Motor neuron (in vitro differentiated cells): ENCODE measurements at regions not wholly inside any gene's neighbourhood (a gene's known extent, or its start where the extent isn't known, plus 50 kb on each side); places are given as distances from the start of the nearest gene placed in this dataset.

Source experiments
- ATAC-seq, 8 experiments: fragments of 200-7000 bp; cut with Tn5 transposase; replicated peaks in 6 of 8; 2 replicates each; pipeline ENCODE4 v1.8.0; 2021; ENCODE audit warnings: mild to moderate bottlenecking in 8 of 8, moderate library complexity in 8 of 8
- H3K27ac ChIP-seq, 2 donors: fragments of 250-450 bp; sonication (Bioruptor Pico); 2 replicates each; pipeline ENCODE4 v1.9.0; 2021; ENCODE audit warnings: antibody characterized with exemption in 2 of 2, mild to moderate bottlenecking in 2 of 2, moderate library complexity in 1 of 2
- H3K4me1 ChIP-seq, 2 donors: fragments of 250-450 bp; sonication (Bioruptor Pico); replicated peaks in 1 of 2; 2 replicates each; pipeline ENCODE4 v1.6.1; 2021; ENCODE audit warnings: antibody characterized with exemption in 2 of 2, mild to moderate bottlenecking in 2 of 2, moderate library complexity in 1 of 2
- H3K4me3 ChIP-seq, 5 donors: fragments of 250-450 bp; sonication (Bioruptor Pico); 2 replicates each; pipeline ENCODE4 v1.9.0; 2021; ENCODE audit warnings: antibody characterized with exemption in 5 of 5, mild to moderate bottlenecking in 5 of 5, moderate library complexity in 4 of 5
- WGBS, 10 experiments: fragments of 450-650 bp; shearing (Covaris generic); methylation state at CpG; one replicate each; pipeline ENCODE4 v1.0.0; 2022; 5-methylcytosine and 5-hydroxymethylcytosine counted together
- in situ Hi-C, 9 experiments: fragments of 400-800 bp; cut with MboI; loops; one replicate each; pipeline ENCODE4 v1.15.0; 2021; ENCODE audit warnings: low sequenced_read_pairs in 9 of 9, low pct_unique_long_range_greater_than_20kb in 2 of 9; ENCODE audit not compliant: unreplicated experiment in 9 of 9

DNA sequence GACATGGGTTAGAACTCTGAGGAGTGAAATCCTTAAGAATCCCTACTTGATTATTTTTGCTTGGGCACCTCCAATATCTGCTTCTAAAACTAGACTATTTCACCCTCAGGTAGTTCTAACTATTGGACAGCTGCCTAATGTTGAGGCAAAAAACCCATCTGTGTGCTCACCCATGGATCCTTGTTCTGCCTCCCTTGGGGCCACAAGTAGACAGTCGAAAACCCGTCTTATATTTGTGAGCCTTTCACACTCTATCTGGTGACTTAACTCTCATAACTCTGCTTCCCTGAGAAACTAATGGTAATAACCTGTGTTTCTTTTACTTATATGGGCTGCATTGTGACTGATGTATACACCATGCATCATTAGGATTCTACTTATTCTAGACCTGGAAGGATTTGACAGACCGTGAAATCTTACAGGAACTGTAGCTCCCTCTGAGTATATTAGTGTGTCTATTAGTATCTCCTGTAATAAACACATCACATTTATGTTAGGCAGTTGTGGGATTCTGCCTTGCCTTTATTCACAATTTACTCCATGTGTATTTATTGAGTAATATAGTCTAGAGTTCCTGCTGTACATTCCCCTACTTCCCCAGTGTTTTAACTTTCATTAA is 94.6 kb upstream of the SGCD start:
- no peak for ATAC-seq
- WGBS, 10 experiments: 76 to 100% (median 80%) methylated on average over 1 to 3 of the region's 3 CpGs; no CpG with 5 or more reads in 5 of the 10 experiments
- H3K27ac ChIP-seq: no peak overlapping the region
- in situ Hi-C loops: no loop called here
- peaks cover 7 to 22% of the 10 kb centered on the region in 2 donors for H3K4me1 ChIP-seq
- no peak overlapping the region for H3K4me3 ChIP-seq

DNA sequence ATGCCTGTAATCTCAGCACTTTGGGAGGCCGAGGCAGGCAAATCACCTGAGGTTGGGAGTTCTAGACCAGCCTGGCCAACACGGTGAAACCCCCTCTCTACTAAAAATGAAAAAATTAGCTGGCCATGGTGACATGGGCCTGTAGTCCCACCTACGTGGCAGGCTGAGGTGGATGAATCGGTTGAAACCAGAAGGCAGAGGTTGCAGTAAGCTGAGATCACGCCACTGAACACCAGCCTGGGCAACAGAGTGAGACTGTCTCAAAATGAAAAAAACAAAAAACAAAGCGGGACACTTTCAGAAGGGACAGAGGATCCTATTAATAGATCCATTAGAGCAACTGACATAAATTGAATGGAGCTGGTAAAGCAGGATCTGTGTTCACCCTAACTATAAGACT is 89.6 kb upstream of the SGCD start:
- in situ Hi-C loops: no loop called here
- ATAC-seq: no peak
- Histone ChIP-seq H3K4me1 (peaks cover 10 to 27% of the 10 kb centered on the region in 2 donors), H3K27ac (no peak overlapping the region), H3K4me3 (no peak overlapping the region)
- WGBS, 10 experiments: 61 to 100% (median 95%) methylated on average over 2 to 6 of the region's 6 CpGs; no CpG with 5 or more reads in 1 of the 10 experiments

DNA sequence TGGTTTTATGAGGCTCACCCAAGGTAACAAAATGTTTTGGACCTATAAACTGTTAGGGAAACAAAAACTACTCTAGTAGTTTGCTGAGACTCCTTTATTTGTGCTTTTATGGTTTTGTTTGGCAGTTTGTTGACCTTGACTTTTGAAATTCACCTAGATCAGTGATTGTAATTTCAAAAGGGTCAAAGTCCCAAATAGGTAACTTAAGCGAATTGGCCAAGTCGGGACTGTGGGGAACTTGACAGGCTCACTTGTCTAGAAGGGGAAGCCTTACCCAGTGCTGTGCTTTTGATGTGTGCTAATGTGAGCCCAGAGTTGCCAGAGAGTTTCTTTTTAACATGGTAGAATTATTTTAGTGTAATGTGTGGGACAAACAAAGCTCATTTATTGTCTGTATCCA is 87.2 kb upstream of the SGCD start:
- ATAC-seq: no peak
- H3K4me3 ChIP-seq: no peak overlapping the region
- no peak overlapping the region for H3K27ac ChIP-seq
- WGBS, 10 experiments: 70 to 100% (median 91%) methylated on average over 2 of the region's 2 CpGs; no CpG with 5 or more reads in 4 of the 10 experiments
- H3K4me1 ChIP-seq: peaks cover 8 to 20% of the 10 kb centered on the region in 2 donors
- in situ Hi-C loops: no loop called here

DNA sequence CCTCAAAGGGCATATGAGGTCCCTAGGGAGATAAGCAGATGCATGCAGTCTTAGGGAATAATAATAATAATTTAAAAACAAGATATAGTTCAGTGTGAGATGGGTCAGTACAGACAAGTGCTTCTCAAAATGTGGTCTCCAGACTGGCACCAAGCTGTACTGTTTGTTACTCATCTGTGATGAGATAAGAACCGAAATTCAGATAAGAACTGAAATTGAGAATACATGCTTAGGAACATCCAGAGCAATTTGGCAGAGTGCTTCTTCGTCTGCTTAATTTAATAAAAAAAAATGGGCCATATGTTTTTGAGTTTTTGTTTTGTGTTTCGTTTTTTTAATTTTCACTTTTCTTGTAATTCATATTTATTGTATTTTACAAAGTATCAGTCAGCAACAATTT is 86.5 kb upstream of the SGCD start:
- Histone ChIP-seq H3K27ac (no peak overlapping the region), H3K4me1 (peaks cover 4 to 14% of the 10 kb centered on the region in 2 donors), H3K4me3 (no peak overlapping the region)
- WGBS, 10 experiments: 17 to 89% (median 69%) methylated on average over 1 to 3 of the region's 3 CpGs
- peak in 2 of 8 experiments; percentile 24 to 26 for ATAC-seq
- in situ Hi-C loops: no loop called here

DNA sequence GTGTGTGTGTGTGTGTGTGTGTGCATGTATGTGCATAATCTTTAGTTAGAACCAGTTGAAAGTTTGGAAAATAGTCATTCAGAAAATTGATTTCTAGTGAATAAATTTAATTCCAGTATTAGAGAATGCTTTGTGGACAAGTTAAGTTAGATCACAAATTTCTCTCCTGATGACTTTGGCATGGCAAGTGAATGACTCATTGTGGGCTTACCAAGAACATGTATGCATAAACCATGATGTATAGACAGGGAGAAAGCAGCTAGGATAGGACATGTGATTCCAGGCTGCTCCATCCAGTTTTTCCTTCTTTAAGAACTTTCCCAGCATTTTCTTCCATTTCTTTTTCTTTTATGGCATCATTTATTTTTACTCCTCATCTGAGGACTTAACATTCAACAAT is 85.7 kb upstream of the SGCD start:
- ATAC-seq: peak in 1 of 8 experiments; percentile 41
- no peak overlapping the region for H3K4me3 ChIP-seq
- in situ Hi-C loops: no loop called here
- H3K4me1 ChIP-seq: peaks cover 4 to 12% of the 10 kb centered on the region in 2 donors
- H3K27ac ChIP-seq: no peak overlapping the region

DNA sequence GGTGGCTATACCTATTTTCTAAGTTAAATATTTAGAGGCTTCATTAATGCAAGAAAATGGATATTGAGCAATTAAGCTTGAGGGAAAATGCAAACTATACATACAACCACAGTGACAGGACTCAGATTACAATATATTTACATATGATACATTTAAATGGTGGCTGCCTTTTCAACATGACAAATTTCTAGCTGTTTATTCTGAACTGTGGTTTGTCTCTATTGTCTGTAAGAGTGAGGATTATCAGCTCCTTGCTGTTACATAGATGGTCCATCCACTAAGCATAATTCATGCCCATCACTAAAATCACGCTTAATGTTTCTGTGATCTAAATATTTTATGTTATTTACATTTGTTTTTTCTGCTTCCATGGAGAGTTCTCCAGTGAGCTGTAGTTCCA is 81.1 kb upstream of the SGCD start:
- H3K27ac ChIP-seq: no peak overlapping the region
- peaks cover 0 to 7% of the 10 kb centered on the region in 2 donors for H3K4me1 ChIP-seq
- in situ Hi-C loops: no loop called here
- ATAC-seq: peak in 4 of 8 experiments; percentile 49 to 95 (median 74)
- H3K4me3 ChIP-seq: no peak overlapping the region
- WGBS, 10 experiments: 0 to 100% (median 35%) methylated on average over 1 of the region's 1 CpG; no CpG with 5 or more reads in 2 of the 10 experiments

DNA sequence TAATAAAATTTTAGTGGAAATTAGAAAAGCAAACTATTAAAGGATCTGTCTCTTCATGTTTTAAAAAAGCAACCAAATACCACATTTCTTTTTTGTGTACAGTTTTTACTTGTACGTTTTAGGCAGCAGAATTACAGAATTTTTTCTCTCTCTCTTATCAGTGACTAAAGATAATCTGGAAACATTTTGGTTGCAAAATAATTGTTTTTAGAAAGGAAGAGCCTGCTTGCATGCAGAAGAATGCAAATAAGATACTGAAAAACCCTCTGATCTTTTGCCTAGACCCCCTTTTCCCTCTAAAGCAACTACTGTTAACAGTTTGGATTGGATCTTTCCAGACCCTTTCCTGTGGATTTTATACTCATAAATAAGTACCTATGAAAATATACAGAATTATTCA is 75.9 kb upstream of the SGCD start:
- H3K27ac ChIP-seq: no peak overlapping the region
- ATAC-seq: no peak
- H3K4me3 ChIP-seq: no peak overlapping the region
- peaks cover 0 to under 1% of the 10 kb centered on the region in 2 donors for H3K4me1 ChIP-seq
- in situ Hi-C loops: no loop called here
- WGBS, 10 experiments: 38 to 100% (median 79%) methylated on average over 1 of the region's 1 CpG

DNA sequence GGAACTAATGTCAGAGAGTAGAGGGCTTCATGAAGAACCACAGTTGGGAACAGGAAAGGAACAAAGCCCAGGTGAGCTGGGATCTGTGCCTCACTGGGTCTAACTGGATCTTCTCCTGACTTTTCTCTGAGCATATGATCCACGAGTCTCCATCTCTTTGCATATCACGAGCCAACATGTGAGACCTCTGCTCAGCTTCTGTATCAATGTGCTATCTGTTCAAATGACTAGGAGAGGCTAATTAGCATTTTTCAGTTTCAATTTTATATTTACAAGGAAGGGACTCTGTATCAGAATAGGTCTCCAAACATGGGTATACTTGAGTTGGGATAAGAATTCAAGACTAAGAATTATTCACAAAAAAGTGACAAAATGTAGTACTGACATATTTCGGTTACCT is 73.8 kb upstream of the SGCD start:
- H3K4me3 ChIP-seq: no peak overlapping the region
- in situ Hi-C loops: no loop called here
- H3K4me1 ChIP-seq: no peaks in the 10 kb centered on the region
- no peak for ATAC-seq
- WGBS, 10 experiments: 71 to 100% (median 100%) methylated on average over 1 to 3 of the region's 3 CpGs; no CpG with 5 or more reads in 3 of the 10 experiments
- no peak overlapping the region for H3K27ac ChIP-seq

DNA sequence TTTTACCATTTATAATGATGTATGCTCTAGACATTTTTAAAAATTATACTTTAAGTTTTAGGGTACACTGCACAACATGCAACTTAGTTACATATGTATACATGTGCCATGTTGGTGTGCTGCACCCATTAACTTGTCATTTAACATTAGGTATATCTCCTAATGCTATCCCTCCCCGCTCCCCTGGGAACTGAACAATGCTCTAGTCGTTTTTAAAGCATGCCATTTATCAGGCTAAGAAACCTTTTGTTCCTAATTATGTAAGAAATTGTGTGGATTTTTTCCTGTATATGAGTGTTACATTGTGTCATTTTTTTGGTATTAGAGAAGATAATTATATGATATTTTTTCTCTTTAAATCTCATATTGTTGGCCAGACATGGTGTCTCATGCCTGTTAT is 72.8 kb upstream of the SGCD start:
- Histone ChIP-seq H3K4me1 (no peaks in the 10 kb centered on the region), H3K27ac (no peak overlapping the region), H3K4me3 (no peak overlapping the region)
- no peak for ATAC-seq
- in situ Hi-C loops: no loop called here
- 0 to 100% (median 50%) methylated on average over 1 to 2 of the region's 2 CpGs; no CpG with 5 or more reads in 1 of the 10 experiments for WGBS, 10 experiments

DNA sequence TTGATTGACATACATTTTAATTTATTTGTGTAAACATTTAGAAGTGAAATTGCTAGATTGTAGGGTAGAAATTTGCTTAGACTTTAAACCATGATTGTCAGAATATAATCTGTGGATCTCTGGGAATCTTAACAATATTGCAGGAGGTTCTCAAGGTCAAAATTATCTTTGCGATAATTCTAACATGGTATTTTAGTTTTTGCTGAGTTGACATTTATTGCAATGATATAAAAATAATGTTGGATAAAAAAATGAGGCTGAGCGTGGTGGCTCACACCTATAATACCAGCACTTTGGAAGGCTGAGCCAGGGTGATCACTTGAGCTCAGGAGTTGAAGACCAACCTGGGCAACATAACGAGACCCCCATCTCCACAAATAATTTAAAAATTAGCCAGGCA is 70.3 kb upstream of the SGCD start:
- in situ Hi-C loops: no loop called here
- whole genome bisulfite sequencing, 10 experiments: 78 to 100% (median 93%) methylated on average over 1 to 3 of the region's 3 CpGs; no CpG with 5 or more reads in 1 of the 10 experiments
- Histone ChIP-seq H3K4me3 (no peak overlapping the region), H3K27ac (no peak overlapping the region), H3K4me1 (peaks cover 0 to 4% of the 10 kb centered on the region in 2 donors)
- ATAC-seq: no peak

DNA sequence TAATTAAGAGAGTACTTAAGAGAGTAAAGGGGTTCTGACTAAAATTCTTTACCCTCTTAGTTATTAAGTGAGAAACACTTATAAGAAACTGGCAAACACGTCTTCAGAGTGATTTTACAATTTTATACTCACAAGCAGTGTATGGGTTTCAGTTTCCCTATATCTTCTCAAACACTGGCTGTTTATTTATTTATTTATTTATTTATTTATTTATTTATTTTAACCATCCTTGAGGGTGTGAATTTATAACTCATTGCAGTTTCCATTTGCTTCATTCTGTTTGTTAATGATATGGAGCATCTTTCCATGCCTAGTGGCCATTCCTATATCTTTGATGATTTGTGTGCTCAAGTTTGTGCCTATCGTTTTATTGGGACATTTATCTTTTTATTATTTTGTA is 68.0 kb upstream of the SGCD start:
- in situ Hi-C loops: no loop called here
- no peak overlapping the region for H3K4me3 ChIP-seq
- ATAC-seq: no peak
- peaks cover 0 to 4% of the 10 kb centered on the region in 2 donors for H3K4me1 ChIP-seq
- WGBS, 10 experiments: 67 to 100% (median 91%) methylated on average over 1 to 2 of the region's 2 CpGs; no CpG with 5 or more reads in 1 of the 10 experiments
- H3K27ac ChIP-seq: no peak overlapping the region

DNA sequence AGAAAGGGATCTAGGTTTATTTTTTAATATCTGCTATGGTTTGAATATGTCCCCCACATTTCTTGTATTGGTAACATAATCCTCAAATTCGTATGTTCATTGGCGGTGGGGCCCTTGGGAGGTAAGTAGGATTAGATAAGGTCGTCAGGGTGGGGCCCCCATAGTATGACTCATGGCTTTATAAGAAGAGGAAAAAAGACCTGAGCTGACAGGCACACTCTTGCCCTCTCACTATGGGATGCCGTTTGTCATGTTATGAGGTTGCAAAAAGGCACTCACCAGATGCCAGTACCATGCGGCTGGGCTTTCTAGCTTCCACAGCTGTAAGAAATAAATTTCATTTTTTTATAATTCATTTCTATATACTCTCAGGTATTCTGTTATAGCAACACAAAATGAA is 67.3 kb upstream of the SGCD start:
- H3K4me3 ChIP-seq: no peak overlapping the region
- ATAC-seq: peak in 6 of 8 experiments; percentile 53 to 79 (median 57)
- no peak overlapping the region for H3K27ac ChIP-seq
- 0 to 60% (median 35%) methylated on average over 1 to 5 of the region's 5 CpGs; no CpG with 5 or more reads in 1 of the 10 experiments for WGBS, 10 experiments
- peaks cover 0 to 4% of the 10 kb centered on the region in 2 donors for H3K4me1 ChIP-seq
- in situ Hi-C loops: no loop called here

DNA sequence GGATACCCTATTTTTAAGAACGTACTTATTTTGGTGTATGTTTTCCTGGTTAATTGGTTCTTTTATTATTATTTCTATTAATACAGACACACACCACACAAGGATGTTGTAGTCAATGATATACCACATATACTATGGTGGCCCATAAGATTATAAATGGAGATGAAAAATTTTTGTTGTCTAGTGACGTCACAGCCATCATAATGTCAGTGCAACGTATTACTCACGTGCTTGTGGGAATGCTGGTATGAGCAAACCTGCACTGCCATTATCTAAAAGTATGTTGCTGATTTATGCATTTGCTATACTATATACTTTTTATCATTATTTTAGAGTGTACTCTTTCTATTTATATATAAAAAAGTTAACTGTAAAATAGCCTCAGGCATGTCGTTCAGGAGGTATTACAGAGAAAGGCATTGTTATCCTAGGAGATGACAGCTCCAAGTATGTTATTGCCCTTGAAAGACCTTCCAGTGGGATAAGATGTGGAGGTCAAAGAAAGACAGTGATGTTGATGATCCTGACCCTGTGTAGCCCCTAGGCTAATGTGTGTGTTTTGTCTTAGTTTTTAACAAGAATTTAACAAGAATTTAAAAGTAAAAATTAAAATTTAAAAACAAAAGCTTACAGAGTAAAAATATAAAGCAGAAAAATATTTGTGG is 65.6 kb upstream of the SGCD start:
- Histone ChIP-seq H3K4me3 (no peak overlapping the region), H3K4me1 (peaks cover 0 to 4% of the 10 kb centered on the region in 2 donors), H3K27ac (no peak overlapping the region)
- in situ Hi-C loops: no loop called here
- no peak for ATAC-seq
- WGBS, 10 experiments: 72 to 98% (median 91%) methylated on average over 3 to 5 of the region's 5 CpGs; no CpG with 5 or more reads in 1 of the 10 experiments

DNA sequence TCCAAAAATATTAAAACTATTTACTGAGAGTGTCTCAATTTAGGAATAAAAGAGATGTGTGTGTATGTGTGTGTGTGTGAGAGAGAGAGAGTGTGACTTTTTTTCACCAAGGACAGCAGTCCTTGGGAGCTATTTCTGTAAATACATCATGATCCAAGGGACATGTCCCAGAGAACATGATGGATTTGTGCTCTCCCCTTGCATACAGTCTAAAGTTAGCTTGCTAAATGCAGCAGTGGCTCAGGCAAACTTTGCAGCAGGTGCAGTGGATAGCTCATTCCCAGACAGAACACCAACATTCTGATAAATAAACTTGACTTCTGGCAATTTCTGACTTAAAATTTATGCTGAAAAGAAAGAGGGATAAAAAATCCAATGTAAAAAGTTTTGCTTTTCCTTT is 55.4 kb upstream of the SGCD start:
- in situ Hi-C loops: no loop called here
- Histone ChIP-seq H3K4me1 (peaks cover 4 to 5% of the 10 kb centered on the region in 2 donors), H3K4me3 (no peak overlapping the region), H3K27ac (no peak overlapping the region)
- ATAC-seq: no peak
